ENCODE measurements at regions not wholly inside any gene's neighbourhood (a gene's known extent, or its start where the extent isn't known, plus 50 kb on each side); places are given as distances from the start of the nearest gene placed in this dataset.

- no peak for DNase-seq (ENCODE audit: low spot score in 2 of 2)
- Histone ChIP-seq H3K9me3 (peaks cover 0 to 25% (median 1%) of the 10 kb centered on the region in 4 donors), H3K4me1 (no peaks in the 10 kb centered on the region), H3K4me3 (no peak overlapping the region), H3K36me3 (no peaks in the 10 kb centered on the region), H3K27ac (no peak overlapping the region), H3K27me3 (no peaks in the 10 kb centered on the region)
- WGBS, 2 donors = 54 to 67% methylated on average over 9 of the region's 9 CpGs
- TF ChIP-seq, protein P1, sequence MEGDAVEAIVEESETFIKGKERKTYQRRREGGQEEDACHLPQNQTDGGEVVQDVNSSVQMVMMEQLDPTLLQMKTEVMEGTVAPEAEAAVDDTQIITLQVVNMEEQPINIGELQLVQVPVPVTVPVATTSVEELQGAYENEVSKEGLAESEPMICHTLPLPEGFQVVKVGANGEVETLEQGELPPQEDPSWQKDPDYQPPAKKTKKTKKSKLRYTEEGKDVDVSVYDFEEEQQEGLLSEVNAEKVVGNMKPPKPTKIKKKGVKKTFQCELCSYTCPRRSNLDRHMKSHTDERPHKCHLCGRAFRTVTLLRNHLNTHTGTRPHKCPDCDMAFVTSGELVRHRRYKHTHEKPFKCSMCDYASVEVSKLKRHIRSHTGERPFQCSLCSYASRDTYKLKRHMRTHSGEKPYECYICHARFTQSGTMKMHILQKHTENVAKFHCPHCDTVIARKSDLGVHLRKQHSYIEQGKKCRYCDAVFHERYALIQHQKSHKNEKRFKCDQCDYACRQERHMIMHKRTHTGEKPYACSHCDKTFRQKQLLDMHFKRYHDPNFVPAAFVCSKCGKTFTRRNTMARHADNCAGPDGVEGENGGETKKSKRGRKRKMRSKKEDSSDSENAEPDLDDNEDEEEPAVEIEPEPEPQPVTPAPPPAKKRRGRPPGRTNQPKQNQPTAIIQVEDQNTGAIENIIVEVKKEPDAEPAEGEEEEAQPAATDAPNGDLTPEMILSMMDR (IDR thresholded peaks at IDR 0.05) = no peak
- TF ChIP-seq POLR2A (IDR thresholded peaks at IDR 0.05) = no peak
- no peak for TF ChIP-seq EP300 (IDR thresholded peaks at IDR 0.05)
These were observed 190.1 kb downstream of the GOLGA6L6 start for GRCh38 chr15:20351448-20351971.

- DNase-seq (ENCODE audit: low spot score in 2 of 2) = no peak
- no peak overlapping the region for H3K4me3 ChIP-seq
- H3K36me3 ChIP-seq = no peaks in the 10 kb centered on the region
- H3K4me1 ChIP-seq = no peaks in the 10 kb centered on the region
- no peak overlapping the region for H3K27ac ChIP-seq
- WGBS, 2 donors = 75 to 82% methylated on average over 13 of the region's 13 CpGs
- TF ChIP-seq EP300 (IDR thresholded peaks at IDR 0.05) = no peak
- peaks cover 0 to 37% (median 2%) of the 10 kb centered on the region in 4 donors for H3K9me3 ChIP-seq
- H3K27me3 ChIP-seq = no peaks in the 10 kb centered on the region
These were observed 191.7 kb downstream of the GOLGA6L6 start for GRCh38 chr15:20349774-20350498.

- no peak for DNase-seq (ENCODE audit: low spot score in 2 of 2)
- no peak overlapping the region for H3K4me3 ChIP-seq
- H3K27me3 ChIP-seq = no peaks in the 10 kb centered on the region
- peaks cover 0 to 43% (median 3%) of the 10 kb centered on the region in 4 donors for H3K9me3 ChIP-seq
- 84 to 85% methylated on average over 18 of the region's 18 CpGs for WGBS, 2 donors
- TF ChIP-seq, protein P1 (IDR thresholded peaks at IDR 0.05) = no peak
- TF ChIP-seq POLR2A (IDR thresholded peaks at IDR 0.05) = no peak
- no peak for TF ChIP-seq EP300 (IDR thresholded peaks at IDR 0.05)
- no peak overlapping the region for H3K27ac ChIP-seq
- H3K36me3 ChIP-seq = no peaks in the 10 kb centered on the region
- no peaks in the 10 kb centered on the region for H3K4me1 ChIP-seq
These were observed 192.5 kb downstream of the GOLGA6L6 start for GRCh38 chr15:20348900-20349773.

GRCh38 chr15:20348291-20348899 lies 193.2 kb downstream of the GOLGA6L6 start:
- Histone ChIP-seq H3K4me3 (no peak overlapping the region), H3K27me3 (no peaks in the 10 kb centered on the region), H3K4me1 (no peaks in the 10 kb centered on the region), H3K9me3 (peaks cover 0 to 48% (median 4%) of the 10 kb centered on the region in 4 donors), H3K27ac (no peak overlapping the region), H3K36me3 (no peaks in the 10 kb centered on the region)
- TF ChIP-seq, protein P1 (IDR thresholded peaks at IDR 0.05) = no peak
- TF ChIP-seq POLR2A (IDR thresholded peaks at IDR 0.05) = no peak
- TF ChIP-seq EP300 (IDR thresholded peaks at IDR 0.05) = no peak
- DNase-seq (ENCODE audit: low spot score in 2 of 2) = no peak
- WGBS, 2 donors = 83 to 89% methylated on average over 13 of the region's 13 CpGs

DNA sequence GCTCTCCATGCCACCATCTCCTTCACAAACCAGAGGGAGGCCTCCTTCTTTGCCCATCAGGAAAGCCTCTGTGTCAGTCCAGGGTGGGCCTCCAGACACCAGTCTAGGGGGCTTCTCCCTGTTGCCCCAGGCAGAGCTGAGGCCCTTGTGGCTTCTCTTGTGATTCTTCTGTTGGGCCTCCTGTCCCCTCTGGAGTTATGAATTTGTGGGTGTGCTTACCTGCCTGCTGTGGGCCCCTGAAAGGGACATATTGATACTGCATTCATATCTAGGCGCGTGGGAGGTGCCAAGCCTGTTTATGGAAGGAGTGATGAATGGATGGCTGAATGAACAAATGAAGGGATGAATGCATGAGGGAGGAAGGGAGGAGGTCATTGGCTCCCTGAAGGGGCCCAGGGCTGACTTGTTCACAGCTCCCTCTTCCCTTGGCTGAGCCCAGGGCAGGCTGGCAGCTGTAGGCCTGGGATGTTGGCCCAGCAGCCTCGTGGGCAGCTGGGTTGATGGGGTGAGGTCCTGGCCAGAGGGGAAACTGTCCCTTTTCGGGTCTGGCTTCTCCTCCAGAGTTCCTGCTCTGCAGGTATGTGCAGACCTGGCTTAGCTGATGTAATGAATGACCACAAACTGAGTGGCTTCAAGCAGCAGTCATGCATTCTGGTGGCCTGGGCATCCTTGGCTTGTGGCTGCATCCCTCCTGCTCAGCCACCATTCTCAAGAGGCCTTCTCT lies 195.4 kb downstream of the GOLGA6L6 start:
- 33 to 34% methylated on average over 4 of the region's 4 CpGs for WGBS, 2 donors
- TF ChIP-seq EP300 (IDR thresholded peaks at IDR 0.05) = no peak
- TF ChIP-seq POLR2A (IDR thresholded peaks at IDR 0.05) = no peak
- TF ChIP-seq, protein P1 (IDR thresholded peaks at IDR 0.05) = no peak
- no peaks in the 10 kb centered on the region for H3K4me1 ChIP-seq
- H3K27me3 ChIP-seq = no peaks in the 10 kb centered on the region
- no peak overlapping the region for H3K27ac ChIP-seq
- no peaks in the 10 kb centered on the region for H3K36me3 ChIP-seq
- no peak for DNase-seq (ENCODE audit: low spot score in 2 of 2)
- no peak overlapping the region for H3K4me3 ChIP-seq
- H3K9me3 ChIP-seq = peaks cover 0 to 52% (median 5%) of the 10 kb centered on the region in 4 donors
